ENCODE measurements at regions not wholly inside any gene's neighbourhood (a gene's known extent, or its start where the extent isn't known, plus 50 kb on each side); places are given as distances from the start of the nearest gene placed in this dataset.

DNA sequence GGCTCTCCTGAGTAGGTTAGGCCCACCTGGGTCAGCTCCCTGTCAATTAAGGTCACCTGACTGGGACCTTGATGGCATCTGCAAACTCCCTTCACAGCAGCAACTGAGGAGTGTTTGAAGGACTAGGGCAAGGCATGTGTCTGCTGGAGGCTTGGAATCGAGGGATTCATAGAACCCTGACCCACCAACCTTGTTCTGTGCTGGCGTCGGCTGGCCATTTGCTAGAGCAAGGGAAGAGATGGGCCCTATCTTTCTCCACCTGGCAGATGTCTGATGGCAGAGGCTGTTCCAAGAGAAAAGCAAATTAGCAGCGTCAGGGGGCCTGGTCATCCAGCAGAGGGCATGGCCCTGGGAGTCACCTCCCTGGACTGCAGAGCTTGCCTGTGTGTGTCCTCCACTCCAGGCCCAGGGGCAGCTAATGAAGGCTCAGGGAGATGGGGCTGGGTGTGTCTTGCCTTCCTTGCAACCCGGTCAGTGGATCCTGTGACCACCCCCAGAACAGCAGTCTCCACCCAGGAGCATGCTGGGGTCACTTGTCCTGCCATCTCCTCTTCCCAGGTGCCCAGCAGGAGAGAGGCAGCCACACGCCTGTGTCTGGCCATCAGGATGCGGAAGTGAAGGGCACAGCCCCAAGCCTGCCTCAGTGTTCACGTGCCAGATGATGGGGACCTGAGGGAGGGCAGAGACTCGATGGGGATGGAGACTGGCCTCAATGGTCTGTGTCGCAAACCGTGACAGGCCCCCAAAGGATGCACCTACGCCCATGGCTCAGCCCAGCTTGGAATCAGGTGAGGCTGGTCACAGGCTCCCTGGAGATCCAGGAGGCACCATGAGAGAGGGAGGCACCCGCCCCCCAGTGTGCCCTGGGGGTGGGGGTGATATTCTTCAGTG, 53.9 kb downstream of the BARX1 start:
- DNase-seq (ENCODE audit: low spot score): no peak

DNA sequence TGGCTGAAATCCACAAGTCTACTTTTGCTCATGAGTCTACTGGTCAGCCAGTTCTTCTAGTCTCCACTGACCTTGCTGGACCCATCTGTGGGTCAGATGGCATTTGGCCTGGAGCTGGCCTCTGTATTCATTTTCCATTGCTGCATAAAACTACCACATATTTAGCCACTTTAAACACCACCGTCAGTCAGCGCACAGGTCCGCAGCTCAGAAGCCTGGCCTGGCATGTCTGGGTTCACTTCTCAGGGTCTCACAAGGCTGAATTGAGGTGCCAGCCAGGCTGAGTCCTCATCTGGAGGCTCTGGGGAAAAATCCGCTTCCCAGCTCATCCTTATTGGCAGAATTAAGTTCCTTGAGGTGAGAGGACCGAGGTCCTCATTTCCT, 54.7 kb downstream of the BARX1 start:
- DNase-seq (ENCODE audit: low spot score): no peak

DNA sequence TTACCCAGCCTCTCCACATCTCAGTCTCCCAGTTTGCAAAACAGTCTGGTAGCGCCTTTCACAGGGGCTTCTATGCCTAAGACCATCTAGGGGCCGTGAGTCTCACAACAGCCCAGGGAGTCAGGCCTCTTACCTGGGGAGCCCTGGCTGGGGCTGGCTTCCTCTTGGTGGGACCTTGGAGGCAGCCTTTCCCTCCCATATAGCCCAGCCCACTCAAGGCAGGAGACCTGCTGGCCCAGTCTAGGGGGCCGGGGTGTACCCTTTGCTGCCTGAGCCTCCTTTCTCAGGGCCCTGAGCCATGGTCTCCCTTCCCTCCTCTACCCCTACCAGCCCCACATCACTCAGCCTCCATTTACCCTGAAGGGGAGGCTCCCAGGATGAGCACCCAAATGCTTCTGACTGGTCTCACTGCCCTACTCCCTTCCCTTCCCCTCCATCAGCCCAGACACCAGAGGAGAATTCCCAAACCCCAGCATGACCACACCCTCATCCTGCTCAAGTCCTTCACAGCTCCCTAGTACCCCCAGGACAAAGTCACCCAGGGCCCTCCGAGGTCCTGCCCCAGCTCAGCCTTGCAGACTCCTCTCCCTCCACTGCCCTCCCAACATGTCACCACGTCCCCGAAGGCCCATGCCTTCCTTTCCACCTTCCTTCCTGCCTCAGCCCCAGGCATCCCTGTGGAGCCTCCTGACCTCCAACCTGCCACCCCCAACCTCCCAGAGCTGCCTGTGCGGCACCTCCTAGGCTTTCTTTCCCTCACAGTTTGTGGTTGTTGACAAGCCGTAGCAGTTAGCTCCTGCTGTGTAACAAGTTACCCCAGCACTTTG, 55.3 kb downstream of the BARX1 start:
- DNase-seq (ENCODE audit: low spot score): no peak

DNA sequence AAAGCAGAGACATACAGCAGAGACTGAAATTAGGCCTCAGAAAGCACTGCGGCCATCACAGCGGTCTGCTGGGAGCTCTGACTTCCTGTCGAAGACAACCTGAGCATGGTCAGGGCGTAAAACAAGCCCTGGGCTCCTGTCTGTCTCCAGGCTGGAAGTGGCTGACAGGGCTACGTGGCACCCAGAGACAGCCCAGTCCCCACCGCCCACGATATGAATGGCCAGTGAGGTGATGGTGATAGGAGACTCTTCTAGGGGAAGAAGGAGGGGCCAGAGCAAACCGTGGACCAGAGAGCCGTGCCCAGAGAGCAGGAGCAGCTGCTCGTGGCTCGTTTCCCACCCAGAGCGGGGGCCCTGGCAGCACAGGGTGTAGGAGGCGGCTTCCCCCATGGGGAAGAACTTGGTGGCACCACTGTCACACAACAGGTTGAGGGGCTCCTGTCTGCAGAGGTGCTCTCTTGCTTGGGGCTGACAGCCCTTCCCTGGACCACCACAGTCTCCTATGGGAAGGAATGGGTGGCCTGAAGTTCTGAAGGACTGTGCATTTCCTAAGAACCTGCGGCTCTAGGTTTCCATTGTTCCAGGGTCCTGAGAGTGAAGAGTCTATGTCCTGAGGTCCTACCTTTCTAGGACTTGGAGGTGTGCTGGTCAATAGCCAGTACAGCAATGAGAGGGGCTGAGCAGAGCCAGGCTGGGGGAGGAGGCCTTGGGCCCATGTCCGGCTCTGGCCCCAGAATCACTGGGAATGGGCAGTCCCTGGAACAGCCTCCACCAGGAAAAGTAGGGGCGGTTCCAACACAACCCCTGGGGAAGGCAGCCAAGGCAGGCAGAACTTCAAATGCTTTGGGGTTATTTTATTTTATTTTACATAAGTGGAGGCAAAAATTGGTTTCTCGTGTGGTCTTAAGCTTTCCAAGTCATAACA, 56.4 kb downstream of the BARX1 start:
- DNase-seq (ENCODE audit: low spot score): peak; percentile 7

DNA sequence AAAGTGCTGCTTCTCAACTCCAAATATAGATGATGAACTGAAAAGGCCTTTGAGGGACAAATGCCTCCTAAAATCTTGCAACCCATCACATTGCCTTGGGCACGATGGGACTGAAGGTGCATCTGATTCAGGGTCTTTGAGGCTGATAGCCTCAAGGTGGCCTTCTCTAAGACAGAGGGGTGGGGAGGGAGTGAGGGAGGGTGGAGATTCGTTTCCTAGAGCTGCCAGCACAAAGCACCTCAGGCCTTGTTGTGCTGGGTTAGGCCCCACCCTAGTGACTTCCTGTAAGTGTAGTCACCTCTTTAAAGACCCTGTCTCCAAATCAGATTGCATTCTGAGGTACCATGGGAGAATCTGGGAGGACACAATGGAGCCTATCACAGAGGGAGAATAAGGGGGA, 57.1 kb downstream of the BARX1 start:
- no peak for DNase-seq (ENCODE audit: low spot score)

DNA sequence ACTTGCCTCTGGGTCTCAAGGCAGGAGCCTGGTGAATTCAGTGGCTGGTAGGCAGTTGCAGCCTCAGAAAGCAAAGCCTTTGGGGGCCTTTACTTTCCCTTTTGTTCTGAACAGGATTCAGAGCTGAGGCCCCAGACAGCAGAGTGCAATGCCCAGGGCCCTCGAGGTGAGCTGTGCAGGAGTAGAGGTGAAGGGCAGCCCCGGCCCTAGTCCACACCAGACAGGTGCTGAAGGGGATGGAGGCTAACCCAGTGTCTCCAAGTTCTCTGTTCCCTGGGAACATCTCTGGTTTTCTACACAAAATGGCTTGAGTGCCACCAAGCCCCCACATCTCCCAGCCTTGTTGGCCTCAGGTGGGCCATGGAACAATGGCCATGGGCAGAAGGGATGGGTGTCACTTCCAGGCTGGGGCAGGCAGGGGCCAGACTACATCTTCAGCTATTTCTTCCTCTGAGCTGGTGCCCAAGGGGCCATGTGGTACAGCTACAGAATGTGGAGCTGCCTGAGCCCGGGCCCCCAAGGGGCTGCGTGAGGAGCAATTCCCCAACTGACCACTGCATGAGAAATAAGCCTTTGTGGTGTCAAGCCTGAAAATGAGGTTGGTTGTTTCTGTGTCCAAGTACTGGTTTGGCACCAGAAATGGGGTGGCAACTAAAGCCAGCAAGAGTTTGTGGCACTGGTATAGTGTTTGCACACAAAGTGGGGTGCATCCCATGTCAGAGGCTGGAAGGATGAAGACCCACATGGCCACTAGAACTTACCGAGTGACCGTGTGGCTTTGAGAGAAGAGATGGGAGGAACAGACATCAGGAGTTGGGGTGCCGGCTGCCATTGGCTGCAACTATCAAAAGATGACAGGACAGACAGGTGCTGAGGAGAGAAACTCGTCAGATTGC, 57.8 kb downstream of the BARX1 start:
- DNase-seq (ENCODE audit: low spot score): peak; percentile 6

DNA sequence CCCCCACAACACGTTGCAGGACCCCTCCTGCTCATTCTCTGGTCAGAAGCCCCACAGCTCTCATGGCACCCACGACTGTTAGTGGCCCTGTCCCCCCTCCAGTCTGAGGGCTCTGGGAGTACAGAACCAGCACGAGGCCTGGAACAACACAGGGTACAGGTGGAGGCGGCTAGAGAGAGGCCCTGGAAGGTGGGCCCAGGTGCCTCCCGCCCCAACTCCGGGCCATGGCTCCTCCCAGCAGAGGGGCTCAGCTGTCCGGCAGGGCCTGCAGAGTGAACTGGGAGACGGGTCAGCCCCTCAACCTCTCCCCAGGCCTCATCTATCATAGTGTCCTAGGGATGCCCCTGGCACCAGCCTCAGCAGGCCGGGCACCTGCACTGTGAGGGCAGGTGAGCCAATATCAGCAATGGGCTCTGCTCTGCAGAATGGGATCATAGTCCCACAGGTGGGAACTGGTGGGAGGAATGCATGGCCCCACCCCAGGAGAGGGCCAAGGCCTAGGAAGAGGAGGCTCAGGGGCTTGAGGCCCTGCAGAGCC, 58.6 kb downstream of the BARX1 start:
- DNase-seq (ENCODE audit: low spot score): peak; percentile 7

DNA sequence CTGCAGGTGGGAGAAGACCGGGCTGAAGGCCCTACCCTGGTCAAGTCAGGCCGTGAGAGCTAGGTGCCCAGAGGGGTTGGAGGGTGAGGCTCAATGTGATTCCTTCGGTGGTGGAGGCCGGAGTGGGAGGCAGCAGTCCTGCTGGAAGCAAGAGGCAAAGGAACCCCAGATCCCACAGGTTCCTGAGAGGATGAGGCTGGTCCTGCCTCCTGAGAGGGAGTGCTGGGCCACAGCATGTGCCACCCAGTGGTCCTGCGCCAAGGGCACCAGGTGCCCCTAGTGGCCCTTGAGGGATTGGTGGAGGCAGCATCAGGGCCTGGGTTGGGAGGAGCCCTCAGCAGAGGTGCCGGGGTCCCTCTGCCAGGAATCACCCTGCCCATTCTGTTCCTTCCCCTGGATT, 59.1 kb downstream of the BARX1 start:
- DNase-seq (ENCODE audit: low spot score): no peak

DNA sequence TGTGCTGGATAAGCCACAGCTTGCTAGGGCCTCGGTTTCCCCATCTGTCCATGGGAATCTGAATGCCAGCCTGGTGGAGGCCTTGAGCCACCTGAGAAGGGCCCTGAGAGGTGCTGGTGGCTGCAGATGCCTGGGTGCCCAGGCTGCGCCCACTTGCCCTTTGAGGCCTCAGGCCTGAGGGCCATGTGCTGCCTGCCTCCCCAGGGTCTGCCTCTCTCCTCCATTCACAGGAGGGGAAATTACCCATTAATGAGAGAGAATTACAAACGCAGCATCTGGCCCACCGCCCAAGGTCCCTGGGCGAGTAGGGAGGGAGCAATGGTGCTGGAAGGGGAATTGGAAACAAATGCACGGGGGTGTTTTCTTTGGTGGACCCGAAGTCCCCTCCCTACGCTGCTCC, 59.6 kb downstream of the BARX1 start:
- DNase-seq (ENCODE audit: low spot score): peak; percentile 5

DNA sequence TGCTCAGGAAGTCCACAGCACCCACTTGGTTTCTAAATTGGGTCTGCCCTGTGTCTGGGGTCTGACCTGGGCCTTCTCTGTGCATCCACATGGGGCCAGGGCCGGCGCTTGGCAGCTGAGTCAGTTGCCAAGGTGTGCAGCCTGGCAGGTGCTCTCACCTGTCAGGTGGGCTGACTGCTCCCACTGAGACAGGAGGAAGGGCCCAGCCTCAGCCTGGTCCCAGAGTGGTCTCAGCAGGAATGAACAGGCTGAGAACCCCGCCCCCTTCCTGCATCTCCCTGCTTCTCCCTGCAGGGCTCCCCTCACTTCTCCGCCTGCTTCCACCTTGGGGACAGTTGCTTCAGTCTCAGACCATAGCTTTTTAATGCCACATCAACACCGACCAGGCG, 60.5 kb downstream of the BARX1 start:
- peak; percentile 5 for DNase-seq (ENCODE audit: low spot score)

DNA sequence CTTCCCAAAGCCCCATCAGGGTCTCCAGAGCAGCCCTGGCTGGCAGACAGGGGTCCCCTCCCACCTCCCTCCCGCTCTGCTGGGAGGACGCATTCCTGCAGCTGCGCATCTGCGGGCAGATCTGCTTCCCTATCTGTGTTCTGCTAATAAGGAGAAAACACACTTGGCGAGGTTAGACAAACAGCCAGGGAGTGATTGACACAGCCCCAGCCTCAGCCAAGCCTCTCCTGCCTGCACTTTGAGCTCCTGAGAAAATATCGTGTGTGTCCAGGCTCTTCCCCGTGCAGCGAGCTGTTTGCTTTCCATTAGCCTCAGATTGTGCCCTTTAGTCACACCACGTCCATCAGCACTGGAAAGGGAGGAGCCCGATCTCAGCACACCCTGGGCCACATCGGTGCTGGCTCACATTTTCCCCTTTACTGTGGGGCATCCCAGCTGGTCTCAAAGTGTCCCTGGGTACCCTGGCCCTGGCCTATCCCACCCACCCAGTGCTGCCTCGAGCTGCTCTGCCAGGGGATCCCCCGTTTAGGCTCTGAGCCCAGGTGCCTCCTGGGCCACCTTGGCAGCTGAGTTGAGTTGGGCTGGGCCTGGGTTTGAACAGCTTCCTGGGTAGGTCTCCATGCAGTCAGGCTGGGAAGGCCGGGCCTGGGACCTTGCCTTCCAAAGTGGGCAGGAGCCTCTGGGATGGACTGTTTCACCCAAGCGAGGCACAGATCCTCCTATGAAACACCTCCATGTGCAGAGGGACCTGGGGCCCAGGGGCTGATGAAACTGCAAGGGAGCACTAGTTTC, 61.1 kb downstream of the BARX1 start:
- DNase-seq (ENCODE audit: low spot score): peak; percentile 3

DNA sequence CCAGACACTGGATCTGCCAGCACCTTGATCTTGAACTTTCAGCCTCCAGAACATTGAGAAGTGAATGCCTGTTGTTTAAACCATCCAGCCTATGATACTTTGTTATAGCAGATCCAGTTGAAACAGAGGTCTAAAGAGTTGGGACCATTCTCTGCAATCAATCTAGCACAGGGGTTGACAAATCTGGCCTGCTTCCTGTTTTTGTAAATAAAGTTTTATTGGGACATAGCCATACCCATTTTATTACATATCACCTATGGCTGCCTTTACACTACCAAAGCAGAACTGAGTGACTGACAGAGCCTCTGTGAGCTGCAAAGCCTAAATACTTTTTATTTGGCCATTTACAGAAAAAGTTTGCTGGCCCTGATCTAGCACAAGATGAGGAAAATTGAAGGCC, 62.0 kb downstream of the BARX1 start:
- DNase-seq (ENCODE audit: low spot score): no peak

DNA sequence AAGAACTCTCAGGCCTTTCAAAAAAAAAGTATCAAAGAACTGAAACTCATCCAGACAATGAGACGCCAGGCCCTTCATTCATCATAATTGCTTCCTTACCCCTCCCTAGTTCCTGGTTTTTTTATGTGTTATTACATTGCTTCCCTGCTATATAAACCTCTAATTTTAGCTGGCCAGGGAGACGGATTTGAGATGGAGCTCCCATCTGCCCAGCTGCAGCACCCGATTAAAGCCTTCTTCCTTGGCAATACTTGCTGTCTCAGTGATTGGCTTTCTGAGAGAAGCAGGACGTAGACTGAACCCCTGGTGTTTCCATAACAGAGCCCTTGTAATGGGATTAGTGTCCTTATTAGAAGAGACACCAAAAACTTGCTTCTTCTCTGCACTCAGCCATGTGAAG, 62.4 kb downstream of the BARX1 start:
- DNase-seq (ENCODE audit: low spot score): no peak

DNA sequence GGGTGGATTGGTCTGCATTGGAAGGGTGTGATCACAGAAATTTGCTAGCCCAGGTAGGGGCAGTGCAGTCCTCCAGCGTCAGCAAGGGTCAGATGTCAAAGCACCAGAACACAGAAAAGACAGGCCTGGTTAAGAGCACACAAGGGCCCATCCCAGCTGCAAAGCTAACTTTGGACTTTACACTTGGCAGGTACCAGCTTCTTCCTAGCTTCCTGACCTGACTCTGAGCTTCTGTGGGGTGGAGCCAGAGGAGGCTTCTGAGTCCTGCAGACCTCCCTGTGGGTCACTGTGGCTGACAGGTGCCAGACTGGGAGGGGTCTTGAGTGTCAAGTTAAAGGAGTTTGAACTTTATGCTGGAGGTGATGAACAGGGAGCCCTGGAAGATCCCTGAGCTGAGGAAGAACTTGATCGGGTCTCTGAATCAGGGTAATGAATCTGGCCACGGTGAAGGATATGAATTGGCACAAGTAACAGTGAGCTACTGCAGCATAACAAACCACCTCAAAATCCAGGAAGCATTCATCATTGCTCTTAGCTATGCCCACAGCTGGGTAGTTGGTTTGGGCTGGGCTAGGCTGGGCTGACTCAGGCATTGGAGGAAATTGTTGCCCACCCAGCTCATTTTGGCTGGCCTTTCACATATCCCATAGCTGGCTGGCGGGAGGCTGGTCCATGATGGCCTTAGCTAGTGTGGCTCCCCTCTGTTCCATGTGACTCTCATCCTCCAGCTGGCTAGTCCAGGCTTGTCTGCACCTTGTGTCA, 63.4 kb downstream of the BARX1 start:
- DNase-seq (ENCODE audit: low spot score): no peak

DNA sequence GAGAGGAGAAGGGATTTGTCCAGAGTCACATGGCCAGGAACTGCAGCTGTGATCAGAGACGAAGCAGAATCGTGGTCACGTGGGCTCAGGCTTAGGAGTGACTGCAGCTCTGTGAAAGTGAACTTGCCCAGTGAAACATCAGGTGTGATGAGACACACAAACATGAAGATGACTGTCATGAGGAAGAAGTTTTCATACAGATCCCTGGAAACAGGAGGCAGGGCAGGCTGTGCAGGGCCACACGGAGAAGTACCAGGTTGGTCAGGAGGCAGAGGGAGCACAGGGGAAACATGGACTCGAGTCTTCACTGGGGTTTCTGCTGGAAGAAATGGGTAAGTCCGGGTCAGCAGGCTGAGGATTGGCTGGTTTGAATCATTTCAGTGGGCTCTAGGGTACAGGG, 64.1 kb downstream of the BARX1 start:
- no peak for DNase-seq (ENCODE audit: low spot score)

DNA sequence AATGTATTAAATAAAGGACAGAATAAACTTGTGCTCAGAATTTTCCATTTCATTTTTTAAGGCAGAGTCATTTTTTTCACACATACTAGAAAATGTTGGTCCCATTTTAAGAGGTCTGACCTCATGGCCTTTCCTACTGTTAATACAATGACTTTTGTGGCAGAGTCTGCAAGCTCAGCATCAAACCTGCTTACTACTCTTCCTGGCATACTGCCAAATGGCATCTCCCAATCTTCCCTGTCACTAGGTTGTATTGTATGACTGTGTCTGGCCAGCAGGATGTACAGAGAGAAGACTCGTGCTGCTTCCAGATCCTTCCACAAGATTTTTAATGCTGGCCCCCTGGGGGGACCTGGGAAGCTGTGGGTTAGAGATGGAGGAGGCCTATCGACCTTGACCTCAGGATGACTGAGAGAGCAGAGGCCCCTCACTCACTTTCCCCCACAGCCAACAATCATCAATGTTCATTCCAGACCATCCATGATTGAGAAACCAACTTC, 64.7 kb downstream of the BARX1 start:
- DNase-seq (ENCODE audit: low spot score): no peak

DNA sequence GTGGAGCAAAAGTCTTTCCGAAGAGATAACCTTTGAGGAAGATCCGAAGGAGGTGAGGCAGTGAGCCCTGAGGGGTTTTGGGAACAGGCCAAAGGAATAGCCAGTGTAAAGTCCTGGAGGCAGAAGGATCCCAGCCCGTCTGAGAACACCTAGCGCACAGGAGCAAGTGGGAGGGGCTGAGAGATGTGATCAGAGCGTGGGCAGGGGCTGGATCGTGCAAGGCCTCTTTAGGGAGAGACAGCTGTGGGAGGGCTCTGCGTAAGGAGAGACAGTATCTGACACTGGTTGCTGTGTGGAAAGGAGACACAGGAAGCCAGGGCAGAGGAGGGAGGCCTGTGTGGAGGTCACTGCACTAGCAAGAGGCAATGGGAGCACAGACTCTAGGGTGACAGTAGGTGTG, 68.2 kb downstream of the BARX1 start:
- no peak for DNase-seq (ENCODE audit: low spot score)

DNA sequence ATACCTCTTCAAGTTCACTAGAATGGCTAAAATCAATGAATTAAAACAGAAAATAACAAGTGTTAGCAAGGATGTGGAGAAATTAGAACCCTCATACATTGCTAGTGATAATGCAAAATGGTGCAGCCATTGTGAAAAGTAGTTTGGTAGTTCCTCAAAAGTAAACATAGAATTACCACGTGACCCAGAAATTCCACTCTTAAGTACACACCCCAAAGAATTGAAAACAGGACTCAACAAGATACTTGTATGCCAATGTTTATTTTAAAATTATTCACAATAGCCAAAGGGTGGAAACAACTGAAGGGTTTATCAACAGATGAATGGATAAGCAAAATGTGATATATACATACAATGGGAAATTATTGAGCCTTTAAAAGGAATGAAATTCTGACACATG, 70.3 kb downstream of the BARX1 start:
- no peak for DNase-seq (ENCODE audit: low spot score)

Data from AG20443 (cell line).